Skin epidermis (tissue), 12 donors: ENCODE measurements at regions not wholly inside any gene's neighbourhood (a gene's known extent, or its start where the extent isn't known, plus 50 kb on each side); places are given as distances from the start of the nearest gene placed in this dataset.
"Not testable (repeated sequence)": the region's sequence is repeated elsewhere in the genome, so short reads cannot be mapped to it uniquely, and the experiment has no call there.

Source experiments
- H3K27ac ChIP-seq, 21 experiments: fragments of 200-600 bp; sonication (generic) in 11 of 21; one replicate each; pipeline ENCODE4 v1.5.0; 2020; ENCODE audit warnings: mild to moderate bottlenecking in 3 of 21, inconsistent platforms in 2 of 21, moderate library complexity in 2 of 21
- H3K4me3 ChIP-seq, 7 experiments: fragments of 200-600 bp; sonication (generic) in 2 of 7; one replicate each; pipeline ENCODE4 v1.5.0; 2020; ENCODE audit warnings: inconsistent platforms in 2 of 7, mild to moderate bottlenecking in 2 of 7, moderate library complexity in 1 of 7

DNA sequence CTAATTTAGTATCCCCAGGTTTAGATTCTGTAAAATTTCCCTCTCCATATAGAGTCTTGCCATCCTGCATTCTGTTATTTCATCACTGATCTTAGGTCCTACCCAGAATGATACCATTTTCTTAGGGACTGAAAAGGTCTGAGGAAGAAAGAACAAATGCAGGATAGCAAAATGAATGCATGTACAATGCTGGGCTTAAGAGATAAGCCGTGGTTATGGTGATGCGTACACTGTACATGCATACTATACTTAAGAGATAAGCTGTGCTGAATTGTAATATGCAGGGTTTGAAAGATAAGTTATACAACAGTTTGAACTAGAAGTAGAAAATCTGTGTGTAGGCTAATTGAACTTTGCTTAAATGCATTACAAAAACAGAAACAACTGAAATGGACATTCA is 416.2 kb downstream of the C12orf50 start:
- no peak overlapping the region for H3K4me3 ChIP-seq
- no peak overlapping the region for H3K27ac ChIP-seq

DNA sequence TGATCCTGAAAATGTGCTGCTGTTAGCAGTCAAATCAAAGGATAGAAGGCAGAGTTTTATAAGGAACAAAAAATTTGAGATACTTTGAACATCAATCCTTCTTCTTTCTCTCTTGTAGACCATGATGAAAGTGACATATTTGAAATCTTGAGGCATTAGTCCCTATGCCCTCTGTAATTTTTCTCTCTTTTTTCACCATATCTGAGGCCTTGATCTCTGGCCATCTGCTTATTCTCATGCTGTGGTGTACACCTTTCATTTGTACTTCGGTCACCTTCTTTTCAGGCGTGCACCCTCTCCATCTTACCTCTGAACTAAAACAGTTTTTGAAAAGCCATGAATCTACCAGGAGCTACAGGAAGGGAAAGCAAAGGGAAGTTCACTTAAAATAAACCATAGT is 420.9 kb downstream of the C12orf50 start:
- no peak overlapping the region for H3K4me3 ChIP-seq
- no peak overlapping the region for H3K27ac ChIP-seq

- Histone ChIP-seq H3K27ac (no peak overlapping the region), H3K4me3 (no peak overlapping the region)
These were observed 425.5 kb downstream of the C12orf50 start for GRCh38 chr12:87603727-87604126.

DNA sequence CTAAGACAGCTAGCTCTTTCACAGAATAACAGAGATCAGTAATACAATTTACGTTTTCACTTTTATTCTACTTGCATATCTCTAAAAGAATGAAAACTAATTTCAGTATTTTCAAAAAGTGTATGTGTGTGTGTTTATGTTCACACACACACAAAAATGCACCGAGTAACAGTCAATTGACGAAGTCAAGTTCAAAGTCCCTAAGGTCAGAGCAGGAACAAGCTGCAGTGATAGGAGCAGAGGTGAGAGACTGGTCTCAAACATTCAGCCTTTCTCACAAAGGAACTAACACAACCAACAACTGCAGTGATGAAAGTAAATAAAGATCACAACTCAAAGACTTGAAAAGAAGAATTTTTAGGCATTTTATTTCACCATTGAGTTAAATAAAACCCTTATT is 429.7 kb downstream of the C12orf50 start:
- no peak overlapping the region for H3K4me3 ChIP-seq
- no peak overlapping the region for H3K27ac ChIP-seq

GRCh38 chr12:87597114-87597513 is 432.1 kb downstream of the C12orf50 start:
- Histone ChIP-seq H3K4me3 (no peak overlapping the region), H3K27ac (no peak overlapping the region)

DNA sequence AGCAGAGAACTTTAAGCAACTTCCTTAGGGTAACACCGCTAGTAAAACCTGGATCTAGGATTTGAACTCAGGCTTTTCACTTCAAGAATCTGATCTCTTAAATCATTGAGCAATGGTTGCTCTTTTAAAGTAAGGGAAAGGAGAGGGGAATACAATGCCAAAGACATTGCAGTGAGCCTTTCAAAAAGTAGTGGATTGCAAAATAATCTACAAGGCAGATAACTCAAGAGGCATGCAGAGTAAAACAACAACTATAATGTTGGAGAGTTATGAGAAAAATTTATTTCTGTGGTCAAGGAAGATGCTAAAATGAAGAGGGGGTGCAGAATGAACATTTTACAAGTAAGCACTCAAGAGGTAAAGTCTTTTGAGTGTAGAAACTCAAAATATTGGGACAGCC is 432.6 kb downstream of the C12orf50 start:
- Histone ChIP-seq H3K4me3 (no peak overlapping the region), H3K27ac (no peak overlapping the region)

DNA sequence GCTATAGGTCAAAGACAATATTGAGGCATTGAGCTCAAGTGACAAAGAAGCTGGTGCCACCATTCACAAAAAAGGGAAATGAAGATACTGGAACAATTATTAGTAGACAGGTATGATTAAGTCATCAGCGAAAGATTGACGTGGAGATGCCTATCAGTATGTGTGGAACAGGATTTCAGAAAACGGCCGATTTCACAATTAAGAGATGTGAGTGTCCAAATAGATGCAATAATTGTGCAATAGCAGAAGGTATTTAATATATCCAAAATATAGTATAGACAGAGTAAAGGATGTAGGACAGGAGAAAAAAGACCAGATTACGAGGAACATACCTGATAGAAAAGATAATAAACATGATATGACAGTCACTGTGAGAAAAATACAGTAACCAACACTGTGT is 433.1 kb downstream of the C12orf50 start:
- no peak overlapping the region for H3K4me3 ChIP-seq

DNA sequence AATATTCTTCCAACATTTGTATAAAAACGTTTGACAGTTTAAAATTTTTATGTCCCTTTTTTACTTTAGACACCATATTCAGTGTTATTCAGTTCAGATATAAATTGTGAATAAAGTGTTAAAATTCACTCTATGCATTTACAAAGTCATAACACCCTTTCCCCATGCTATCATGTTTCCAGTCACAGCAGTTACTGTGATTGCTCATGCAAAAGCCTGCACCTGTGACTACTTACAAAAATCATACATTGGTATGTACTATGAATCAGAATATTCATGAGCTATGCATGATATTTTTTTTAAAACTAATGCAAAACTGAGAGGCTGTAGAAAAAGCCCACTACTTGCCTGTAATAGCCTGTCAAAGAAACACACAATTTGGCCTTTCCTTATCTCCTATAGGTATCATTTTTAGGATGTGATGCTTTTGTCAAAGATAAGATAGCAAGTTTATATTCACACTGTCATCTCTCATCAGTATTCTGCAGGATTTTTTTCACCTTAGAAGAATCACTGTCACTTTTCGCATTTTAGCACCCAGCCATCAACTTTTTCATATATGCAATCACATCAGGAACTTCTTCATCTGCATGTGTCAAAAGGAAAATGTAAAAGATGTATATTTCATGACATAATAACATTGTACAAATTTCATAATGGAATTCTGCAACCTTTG is 443.2 kb downstream of the C12orf50 start:
- Histone ChIP-seq H3K4me3 (no peak overlapping the region), H3K27ac (no peak overlapping the region)

More for the DNA sequence above, 433.1 kb downstream of the C12orf50 start:
- H3K27ac ChIP-seq, result no peak overlapping the region

DNA sequence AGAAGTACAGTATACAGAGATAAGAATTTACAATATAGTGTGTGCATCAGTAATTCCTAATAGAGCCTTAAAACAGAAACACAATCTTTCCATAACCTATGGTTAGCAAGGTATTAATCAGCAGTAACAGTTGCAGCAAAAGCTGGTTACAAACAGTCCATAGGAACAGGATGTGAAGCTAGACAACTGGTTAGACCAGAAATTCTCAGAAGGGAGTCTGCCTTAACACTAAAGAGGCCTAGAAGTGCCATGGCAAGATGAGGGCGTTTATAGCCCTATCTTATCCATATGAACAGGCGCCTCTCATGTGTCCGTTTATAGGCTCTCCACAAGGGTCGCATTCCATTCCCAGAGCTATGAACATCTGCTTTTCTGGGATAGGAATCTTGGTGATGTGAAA is 450.1 kb downstream of the C12orf50 start:
- not testable (repeated sequence) for H3K4me3 ChIP-seq, H3K27ac ChIP-seq

- Histone ChIP-seq H3K4me3 (no peak overlapping the region), H3K27ac (no peak overlapping the region)
These were observed 453.3 kb downstream of the C12orf50 start for GRCh38 chr12:87575906-87576305.

DNA sequence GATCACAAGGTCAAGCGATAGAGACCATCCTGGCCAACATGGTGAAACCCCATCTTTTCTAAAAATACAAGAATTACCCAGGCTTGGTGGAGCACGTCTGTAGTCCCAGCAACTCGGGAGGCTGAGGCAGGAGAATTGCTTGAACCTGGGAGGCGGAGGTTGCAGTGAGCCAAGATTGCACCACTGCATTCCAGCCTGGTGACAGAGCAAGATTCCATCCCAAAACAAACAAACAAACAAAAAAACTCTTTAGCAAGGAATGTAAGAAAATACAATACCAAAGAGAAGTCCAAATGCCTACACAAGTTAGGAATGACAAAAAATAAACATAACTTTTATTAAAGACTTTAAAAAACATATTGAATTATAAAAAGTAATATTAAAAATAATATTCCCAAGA is 462.3 kb downstream of the C12orf50 start:
- not testable (repeated sequence) for H3K4me3 ChIP-seq, H3K27ac ChIP-seq

DNA sequence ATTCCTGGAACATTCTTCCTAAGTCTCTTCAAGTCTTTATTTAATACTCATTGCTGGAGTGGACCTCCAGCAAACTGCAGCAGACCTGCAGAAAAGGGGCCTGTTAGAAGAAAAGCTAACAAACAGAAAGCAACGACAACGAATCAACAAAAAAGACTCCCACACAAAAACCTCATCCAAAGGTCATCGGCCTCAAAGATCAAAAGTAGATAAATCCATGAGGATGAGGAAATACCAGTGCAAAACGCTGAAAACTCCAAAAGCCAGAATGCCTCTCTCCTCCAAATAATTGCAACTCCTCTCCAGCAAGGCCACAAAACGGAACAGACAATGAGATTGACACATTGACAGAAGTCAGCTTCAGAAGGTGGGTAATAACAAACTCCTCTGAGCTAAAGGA is 472.2 kb downstream of the C12orf50 start:
- no peak overlapping the region for H3K4me3 ChIP-seq
- H3K27ac ChIP-seq, result no peak overlapping the region

DNA sequence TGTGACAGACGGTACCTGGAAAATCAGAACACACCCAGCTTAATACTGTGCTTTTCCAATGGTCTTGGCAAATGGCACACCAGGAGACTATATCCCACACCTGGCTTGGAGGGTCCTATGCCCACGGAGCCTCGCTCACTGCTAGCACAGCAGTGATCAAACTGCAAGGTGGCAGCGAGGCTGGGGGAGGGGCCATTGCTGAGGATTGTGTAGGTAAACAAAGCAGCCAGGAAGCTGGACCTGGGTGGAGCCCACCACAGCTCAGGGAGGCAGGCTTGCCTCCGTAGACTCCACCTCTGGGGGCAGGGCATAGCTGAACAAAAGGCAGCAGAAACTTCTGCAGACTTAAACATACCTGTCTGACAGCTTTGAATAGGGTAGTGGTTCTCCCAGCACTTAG is 498.0 kb downstream of the C12orf50 start:
- H3K27ac ChIP-seq, H3K4me3 ChIP-seq: not testable (repeated sequence)

DNA sequence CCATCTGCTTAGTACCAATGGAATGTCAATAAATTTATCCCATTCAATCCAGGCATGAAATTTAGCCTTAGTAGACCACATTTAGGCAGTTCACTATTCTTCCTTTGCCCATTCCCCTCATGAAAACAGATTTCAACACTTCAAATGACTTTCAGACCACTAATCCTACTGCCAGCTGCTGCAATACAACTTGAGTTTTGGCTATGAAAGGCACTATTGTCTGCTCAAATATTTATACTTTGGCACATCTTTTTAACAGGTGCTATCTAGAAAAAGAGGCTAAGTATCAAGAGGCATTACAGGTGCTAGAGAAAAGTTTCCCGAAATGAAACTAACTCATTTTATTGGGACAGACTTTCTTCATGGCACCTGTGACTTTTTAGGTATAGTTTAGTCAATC is 499.8 kb downstream of the C12orf50 start:
- Histone ChIP-seq H3K27ac (no peak overlapping the region), H3K4me3 (no peak overlapping the region)

DNA sequence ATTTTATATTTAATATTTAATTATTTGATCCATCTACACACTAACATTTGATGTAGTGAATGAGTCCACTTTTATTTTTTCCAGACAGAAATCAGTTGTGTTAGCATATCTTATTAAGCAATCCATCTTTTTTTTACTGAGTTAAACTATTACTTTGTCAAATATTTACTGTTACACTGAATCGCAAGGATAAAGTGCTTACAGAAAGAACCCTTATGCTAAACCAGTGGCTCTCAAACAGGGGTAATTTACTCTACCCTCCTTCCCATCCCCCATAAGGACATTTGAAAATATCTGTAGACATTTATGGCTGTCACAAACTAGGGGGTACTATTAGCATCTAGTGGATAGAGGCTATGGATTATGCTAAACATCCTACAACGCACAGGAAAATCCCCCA is 508.2 kb downstream of the C12orf50 start:
- Histone ChIP-seq H3K27ac (no peak overlapping the region), H3K4me3 (no peak overlapping the region)

DNA sequence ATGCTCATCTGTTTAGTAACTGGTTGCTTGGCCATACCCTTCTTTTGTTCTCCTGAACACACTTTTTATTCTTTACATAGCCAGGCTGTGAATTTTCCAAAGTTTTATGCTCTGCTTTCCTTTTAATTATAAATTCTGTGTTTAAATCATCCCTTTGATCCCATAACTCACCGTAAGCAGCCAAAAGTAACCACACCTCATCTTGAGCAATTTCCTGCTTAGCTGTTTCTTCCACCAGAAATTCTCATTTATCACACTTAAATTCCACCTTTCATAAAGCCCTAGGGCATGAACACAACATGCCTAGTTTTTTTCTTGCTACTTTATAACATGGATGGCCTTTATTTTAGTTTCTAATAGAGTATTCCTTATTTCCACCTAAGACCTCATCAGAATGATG is 510.7 kb downstream of the C12orf50 start:
- Histone ChIP-seq H3K4me3 (no peak overlapping the region), H3K27ac (no peak overlapping the region)

- H3K27ac ChIP-seq, result no peak overlapping the region
- H3K4me3 ChIP-seq, result no peak overlapping the region
These were observed 511.2 kb downstream of the C12orf50 start for GRCh38 chr12:87518036-87518435.

GRCh38 chr12:87513536-87514280 is 515.5 kb downstream of the C12orf50 start:
- Histone ChIP-seq H3K4me3 (no peak overlapping the region), H3K27ac (no peak overlapping the region)

GRCh38 chr12:87511371-87511770 is 517.8 kb downstream of the C12orf50 start:
- H3K4me3 ChIP-seq, result no peak overlapping the region
- H3K27ac ChIP-seq, result no peak overlapping the region

- no peak overlapping the region for H3K27ac ChIP-seq
These were observed 519.9 kb downstream of the C12orf50 start for GRCh38 chr12:87509237-87509820.

DNA sequence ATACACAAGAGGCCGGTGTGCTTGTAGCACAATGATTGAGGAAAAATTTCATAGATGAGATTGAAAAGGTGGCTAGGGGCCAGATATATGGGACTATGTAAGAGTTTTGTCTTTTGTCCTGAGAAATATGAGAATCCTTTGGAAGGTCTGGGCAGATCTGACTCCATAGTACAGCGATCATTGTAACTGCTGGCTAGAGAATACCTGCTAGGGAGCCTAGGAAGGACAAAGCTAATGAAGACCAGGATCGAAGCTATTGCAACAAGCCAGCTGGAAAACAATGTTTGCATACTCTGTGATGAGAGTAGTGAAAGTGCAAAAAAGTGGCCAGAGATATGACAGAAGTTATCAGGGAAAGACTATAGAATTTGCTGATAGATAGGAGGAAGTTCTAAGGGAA is 537.6 kb downstream of the C12orf50 start:
- H3K27ac ChIP-seq, result no peak overlapping the region
- no peak overlapping the region for H3K4me3 ChIP-seq

More at GRCh38 chr12:87509237-87509820, 519.9 kb downstream of the C12orf50 start:
- no peak overlapping the region for H3K4me3 ChIP-seq
